ENCODE measurements at regions not wholly inside any gene's neighbourhood (a gene's known extent, or its start where the extent isn't known, plus 50 kb on each side); places are given as distances from the start of the nearest gene placed in this dataset.

- TF ChIP-seq ZNF274 (IDR thresholded peaks at IDR 0.05; ENCODE audit: low read depth, low read length) (no peak), TCF7L2 (IDR thresholded peaks at IDR 0.05; ENCODE audit: borderline replicate concordance, extremely low read depth, insufficient read depth, insufficient read length) (no peak), EZH2 (IDR thresholded peaks at IDR 0.05) (no peak), CTCF (IDR thresholded peaks at IDR 0.05 in 2 of 3, conservative IDR thresholded peaks at IDR 0.05 in 1 of 3; ENCODE audit: borderline replicate concordance in 1 of 3, insufficient read depth in 1 of 3, low read depth in 2 of 3, low read length in 2 of 3) (no peak), POLR2AphosphoS5 (IDR thresholded peaks at IDR 0.05; ENCODE audit: low read depth, low read length) (no peak), POLR2A (IDR thresholded peaks at IDR 0.05; ENCODE audit: borderline replicate concordance, extremely low read depth, insufficient read depth, insufficient read length) (no peak), SP1 (IDR thresholded peaks at IDR 0.05; ENCODE audit: low read depth) (no peak), JUND (IDR thresholded peaks at IDR 0.05) (no peak), SIN3A (IDR thresholded peaks at IDR 0.05; ENCODE audit: low read depth) (no peak), ZBTB33 (IDR thresholded peaks at IDR 0.05; ENCODE audit: extremely low read depth, insufficient replicate concordance, low read length) (no peak), MAX (IDR thresholded peaks at IDR 0.05) (no peak)
- TF ChIP-seq, protein P1, sequence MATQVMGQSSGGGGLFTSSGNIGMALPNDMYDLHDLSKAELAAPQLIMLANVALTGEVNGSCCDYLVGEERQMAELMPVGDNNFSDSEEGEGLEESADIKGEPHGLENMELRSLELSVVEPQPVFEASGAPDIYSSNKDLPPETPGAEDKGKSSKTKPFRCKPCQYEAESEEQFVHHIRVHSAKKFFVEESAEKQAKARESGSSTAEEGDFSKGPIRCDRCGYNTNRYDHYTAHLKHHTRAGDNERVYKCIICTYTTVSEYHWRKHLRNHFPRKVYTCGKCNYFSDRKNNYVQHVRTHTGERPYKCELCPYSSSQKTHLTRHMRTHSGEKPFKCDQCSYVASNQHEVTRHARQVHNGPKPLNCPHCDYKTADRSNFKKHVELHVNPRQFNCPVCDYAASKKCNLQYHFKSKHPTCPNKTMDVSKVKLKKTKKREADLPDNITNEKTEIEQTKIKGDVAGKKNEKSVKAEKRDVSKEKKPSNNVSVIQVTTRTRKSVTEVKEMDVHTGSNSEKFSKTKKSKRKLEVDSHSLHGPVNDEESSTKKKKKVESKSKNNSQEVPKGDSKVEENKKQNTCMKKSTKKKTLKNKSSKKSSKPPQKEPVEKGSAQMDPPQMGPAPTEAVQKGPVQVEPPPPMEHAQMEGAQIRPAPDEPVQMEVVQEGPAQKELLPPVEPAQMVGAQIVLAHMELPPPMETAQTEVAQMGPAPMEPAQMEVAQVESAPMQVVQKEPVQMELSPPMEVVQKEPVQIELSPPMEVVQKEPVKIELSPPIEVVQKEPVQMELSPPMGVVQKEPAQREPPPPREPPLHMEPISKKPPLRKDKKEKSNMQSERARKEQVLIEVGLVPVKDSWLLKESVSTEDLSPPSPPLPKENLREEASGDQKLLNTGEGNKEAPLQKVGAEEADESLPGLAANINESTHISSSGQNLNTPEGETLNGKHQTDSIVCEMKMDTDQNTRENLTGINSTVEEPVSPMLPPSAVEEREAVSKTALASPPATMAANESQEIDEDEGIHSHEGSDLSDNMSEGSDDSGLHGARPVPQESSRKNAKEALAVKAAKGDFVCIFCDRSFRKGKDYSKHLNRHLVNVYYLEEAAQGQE (IDR thresholded peaks at IDR 0.05; ENCODE audit: low read depth): no peak
These were observed 796.3 kb downstream of the QKI start for GRCh38 chr6:164210783-164211182.
